A673 (cell line): ENCODE measurements at regions not wholly inside any gene's neighbourhood (a gene's known extent, or its start where the extent isn't known, plus 50 kb on each side); places are given as distances from the start of the nearest gene placed in this dataset.

Experiments
- BruUV-seq: library from RNA; stranded (reverse); fragments of 400-500 nt; replicated peaks from 2 replicates; lab custom pipeline; 2021; lab: Mats Ljungman, UMichigan
- CTCF ChIA-PET: fragments of 300-600 bp; sonication (Branson Sonifier 250); formaldehyde crosslinking; loops from one replicate; lab custom pipeline; 2022; ENCODE audit warnings: antibody characterized with exemption; lab: Charles Lee
- POLR2A ChIA-PET: fragments of 300-600 bp; sonication (Branson Sonifier 250); formaldehyde crosslinking; loops from one replicate; lab custom pipeline; 2022; ENCODE audit warnings: antibody characterized with exemption; ENCODE audit not compliant: low non-redundant PET; lab: Charles Lee
- DNase-seq: peaks from one replicate; pipeline ENCODE4 v3.0.0-alpha.2; 2015; ENCODE audit warnings: low spot score
- H3K27ac ChIP-seq: fragments of 200-600 bp; sonication (generic); 2 replicates; pipeline ENCODE4 v1.5.1; 2016; ENCODE audit warnings: mixed run types, low read depth, mild to moderate bottlenecking, mixed read lengths, antibody characterized with exemption, low read length; ENCODE audit not compliant: poor library complexity, severe bottlenecking
- H3K27me3 ChIP-seq: fragments of 200-600 bp; sonication (generic); replicated peaks from 2 replicates; pipeline ENCODE4 v1.6.1; 2017; ENCODE audit warnings: mixed run types, low read depth, mild to moderate bottlenecking, mixed read lengths, antibody characterized with exemption, low read length; ENCODE audit not compliant: insufficient read depth, poor library complexity
- H3K36me3 ChIP-seq: fragments of 200-600 bp; sonication (generic); 2 replicates; pipeline ENCODE4 v1.6.1; 2016; ENCODE audit warnings: mixed run types, mild to moderate bottlenecking, mixed read lengths, antibody characterized with exemption, low read length; ENCODE audit not compliant: insufficient read depth, poor library complexity, severe bottlenecking
- H3K4me1 ChIP-seq: fragments of 200-600 bp; sonication (generic); 2 replicates; pipeline ENCODE4 v1.6.1; 2017; ENCODE audit warnings: mixed run types, mild to moderate bottlenecking, mixed read lengths, antibody characterized with exemption, low read length; ENCODE audit not compliant: insufficient read depth, poor library complexity, severe bottlenecking
- H3K4me3 ChIP-seq: fragments of 200-600 bp; sonication (generic); 2 replicates; pipeline ENCODE4 v1.5.1; 2016; ENCODE audit warnings: low read depth, mixed run types, mild to moderate bottlenecking, mixed read lengths, low read length; ENCODE audit not compliant: poor library complexity, severe bottlenecking
- H3K9me3 ChIP-seq: fragments of 200-600 bp; sonication (generic); 2 replicates; pipeline ENCODE4 v1.6.1; 2016; ENCODE audit warnings: mixed run types, low read depth, mild to moderate bottlenecking, mixed read lengths, antibody characterized with exemption, low read length; ENCODE audit not compliant: poor library complexity, severe bottlenecking
- CTCF ChIP-seq: fragments of 300-800, 200-600 bp; sonication (generic); conservative IDR thresholded peaks from 2 replicates; pipeline ENCODE4 v1.5.1; 2017; ENCODE audit warnings: low read depth, mild to moderate bottlenecking, antibody characterized with exemption, low read length, moderate library complexity, mixed read lengths
- EZH2 ChIP-seq: fragments of 200-600 bp; sonication (generic); IDR thresholded peaks from 2 replicates; pipeline ENCODE4 v1.6.1; 2017; ENCODE audit warnings: borderline replicate concordance, low read depth, mild to moderate bottlenecking, mixed read lengths, antibody characterized with exemption, low read length; ENCODE audit not compliant: poor library complexity, severe bottlenecking
- intact Hi-C: fragments of 100-400 bp; cut with micrococcal nuclease; formaldehyde crosslinking; loops from one replicate; pipeline ENCODE4 v1.10.0; 2022; ENCODE audit not compliant: unreplicated experiment

GRCh38 chr2:239768031-239768790 is 256.9 kb downstream of the NDUFA10 start:
- H3K27me3 ChIP-seq, result no peaks in the 10 kb centered on the region
- no peak overlapping the region for H3K4me3 ChIP-seq
- no peaks in the 10 kb centered on the region for H3K36me3 ChIP-seq
- H3K4me1 ChIP-seq, result no peaks in the 10 kb centered on the region
- TF ChIP-seq CTCF (no peak), EZH2 (no peak)
- H3K27ac ChIP-seq, result no peak overlapping the region
- intact Hi-C loops, result no loop called here
- ChIA-PET POLR2A (no interaction called here), CTCF (no interaction called here)
- no peaks in the 10 kb centered on the region for H3K9me3 ChIP-seq
- no TSS peak for BruUV-seq
- no peak for DNase-seq

GRCh38 chr2:239767021-239767905 is 257.9 kb downstream of the NDUFA10 start:
- Histone ChIP-seq H3K4me3 (no peak overlapping the region), H3K4me1 (no peaks in the 10 kb centered on the region), H3K9me3 (no peaks in the 10 kb centered on the region), H3K36me3 (no peaks in the 10 kb centered on the region), H3K27ac (no peak overlapping the region), H3K27me3 (no peaks in the 10 kb centered on the region)
- no peak for DNase-seq
- BruUV-seq, result no TSS peak
- ChIA-PET CTCF (no interaction called here), POLR2A (no interaction called here)
- intact Hi-C loops, result no loop called here
- no peak for TF ChIP-seq CTCF
- TF ChIP-seq EZH2, result no peak

GRCh38 chr2:239765911-239766310 is 259.2 kb downstream of the NDUFA10 start:
- ChIA-PET CTCF (no interaction called here), POLR2A (no interaction called here)
- H3K27me3 ChIP-seq, result no peaks in the 10 kb centered on the region
- H3K9me3 ChIP-seq, result no peaks in the 10 kb centered on the region
- no peaks in the 10 kb centered on the region for H3K36me3 ChIP-seq
- intact Hi-C loops, result no loop called here
- DNase-seq, result no peak
- no peaks in the 10 kb centered on the region for H3K4me1 ChIP-seq
- H3K27ac ChIP-seq, result no peak overlapping the region
- H3K4me3 ChIP-seq, result no peak overlapping the region
- BruUV-seq, result no TSS peak
- no peak for TF ChIP-seq CTCF
- TF ChIP-seq EZH2, result no peak
